HT1080 (cell line): ENCODE measurements at regions not wholly inside any gene's neighbourhood (a gene's known extent, or its start where the extent isn't known, plus 50 kb on each side); places are given as distances from the start of the nearest gene placed in this dataset.

Source experiments
- DNase-seq: peaks from one replicate; pipeline ENCODE4 v3.0.0-alpha.2; 2015; ENCODE audit warnings: low read depth

- peak; percentile 38 for DNase-seq
Observed at GRCh38 chr2:54360055-54360792, 95.9 kb upstream of the SPTBN1 start.

GRCh38 chr2:54364409-54364808 is 91.7 kb upstream of the SPTBN1 start:
- no peak for DNase-seq

- DNase-seq: no peak
Observed at GRCh38 chr2:54365661-54366060, 90.5 kb upstream of the SPTBN1 start.

GRCh38 chr2:54366487-54367280 is 89.4 kb upstream of the SPTBN1 start:
- DNase-seq: no peak

GRCh38 chr2:54370405-54371104 is 85.6 kb upstream of the SPTBN1 start:
- DNase-seq: no peak

GRCh38 chr2:54371460-54372065 is 84.6 kb upstream of the SPTBN1 start:
- DNase-seq: no peak

- DNase-seq: no peak
Observed at GRCh38 chr2:54372361-54372760, 83.8 kb upstream of the SPTBN1 start.

GRCh38 chr2:54373855-54374254 is 82.3 kb upstream of the SPTBN1 start:
- DNase-seq: no peak

- DNase-seq: no peak
Observed at GRCh38 chr2:54374591-54375364, 81.3 kb upstream of the SPTBN1 start.

GRCh38 chr2:54377451-54377850 is 78.7 kb upstream of the SPTBN1 start:
- no peak for DNase-seq

GRCh38 chr2:54377901-54378493 is 78.1 kb upstream of the SPTBN1 start:
- no peak for DNase-seq

GRCh38 chr2:54380670-54381069 is 75.5 kb upstream of the SPTBN1 start:
- no peak for DNase-seq

- DNase-seq: no peak
Observed at GRCh38 chr2:54381293-54381692, 74.8 kb upstream of the SPTBN1 start.

GRCh38 chr2:54382601-54383000 is 73.5 kb upstream of the SPTBN1 start:
- no peak for DNase-seq

- no peak for DNase-seq
Observed at GRCh38 chr2:54384301-54385203, 71.6 kb upstream of the SPTBN1 start.

- DNase-seq: no peak
Observed at GRCh38 chr2:54385271-54385670, 70.9 kb upstream of the SPTBN1 start.

GRCh38 chr2:54386585-54386984 is 69.5 kb upstream of the SPTBN1 start:
- DNase-seq: no peak

GRCh38 chr2:54387059-54387991 is 68.8 kb upstream of the SPTBN1 start:
- DNase-seq: peak; percentile 48
